ENCODE measurements at regions not wholly inside any gene's neighbourhood (a gene's known extent, or its start where the extent isn't known, plus 50 kb on each side); places are given as distances from the start of the nearest gene placed in this dataset.
A peak's percentile ranks its signal among the peaks of the same experiment; 100 is the strongest.

DNA sequence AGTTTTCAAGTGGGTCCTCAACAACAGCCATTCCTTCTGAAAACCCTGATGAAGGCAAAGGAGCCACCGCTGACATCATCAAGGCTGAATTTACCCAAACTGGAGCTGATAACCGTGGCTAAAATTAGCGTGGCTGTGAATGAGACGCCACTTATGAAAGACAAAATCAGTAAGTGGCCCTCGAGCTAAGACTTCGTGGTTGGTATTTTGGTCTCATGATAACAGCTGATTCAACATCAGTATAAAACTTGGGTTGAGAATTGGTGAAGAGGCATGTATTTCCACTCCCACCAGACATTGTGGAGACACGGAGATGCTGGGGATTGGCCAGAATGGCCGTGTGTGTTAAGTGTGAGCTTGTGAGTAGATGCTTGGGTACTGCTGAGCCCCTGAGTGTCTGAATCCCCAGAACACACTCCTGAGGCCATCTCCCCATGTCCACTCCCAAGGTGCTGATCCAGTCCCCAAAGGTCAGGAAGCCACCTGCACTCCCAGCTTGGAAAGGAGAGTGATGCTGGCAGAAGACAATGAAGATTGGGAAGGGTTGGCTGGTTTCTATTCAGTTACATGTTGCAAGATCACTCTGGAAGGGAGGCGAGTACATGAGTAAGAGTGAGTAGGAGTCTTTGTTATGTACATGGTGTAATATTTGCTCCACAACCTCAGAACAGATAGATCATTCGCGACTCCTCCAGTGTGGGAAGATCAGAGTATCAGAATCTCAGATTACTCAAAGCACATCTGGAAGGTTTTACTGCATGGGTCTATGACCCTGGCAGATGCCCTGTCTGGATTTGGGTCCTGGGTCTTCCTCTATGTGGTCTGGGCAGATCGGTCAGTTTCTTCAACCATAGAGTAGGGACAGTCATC, 207.7 kb downstream of the HS3ST3A1 start:
- peak; percentile 82 to 94 for DNase-seq (ENCODE audit: low read depth in 2 of 2)
- TF ChIP-seq EZH2 (IDR thresholded peaks at IDR 0.05; ENCODE audit: low read length, missing control alignments): no peak
- TF ChIP-seq, protein P1, sequence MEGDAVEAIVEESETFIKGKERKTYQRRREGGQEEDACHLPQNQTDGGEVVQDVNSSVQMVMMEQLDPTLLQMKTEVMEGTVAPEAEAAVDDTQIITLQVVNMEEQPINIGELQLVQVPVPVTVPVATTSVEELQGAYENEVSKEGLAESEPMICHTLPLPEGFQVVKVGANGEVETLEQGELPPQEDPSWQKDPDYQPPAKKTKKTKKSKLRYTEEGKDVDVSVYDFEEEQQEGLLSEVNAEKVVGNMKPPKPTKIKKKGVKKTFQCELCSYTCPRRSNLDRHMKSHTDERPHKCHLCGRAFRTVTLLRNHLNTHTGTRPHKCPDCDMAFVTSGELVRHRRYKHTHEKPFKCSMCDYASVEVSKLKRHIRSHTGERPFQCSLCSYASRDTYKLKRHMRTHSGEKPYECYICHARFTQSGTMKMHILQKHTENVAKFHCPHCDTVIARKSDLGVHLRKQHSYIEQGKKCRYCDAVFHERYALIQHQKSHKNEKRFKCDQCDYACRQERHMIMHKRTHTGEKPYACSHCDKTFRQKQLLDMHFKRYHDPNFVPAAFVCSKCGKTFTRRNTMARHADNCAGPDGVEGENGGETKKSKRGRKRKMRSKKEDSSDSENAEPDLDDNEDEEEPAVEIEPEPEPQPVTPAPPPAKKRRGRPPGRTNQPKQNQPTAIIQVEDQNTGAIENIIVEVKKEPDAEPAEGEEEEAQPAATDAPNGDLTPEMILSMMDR (conservative IDR thresholded peaks at IDR 0.05 in 1 of 2, IDR thresholded peaks at IDR 0.05 in 1 of 2; ENCODE audit: low read depth in 1 of 2, low read length in 2 of 2): no peak
- H3K79me2 ChIP-seq (ENCODE audit: control insufficient read depth, insufficient read depth, low read length): no peaks in the 10 kb centered on the region
- no peaks in the 10 kb centered on the region for H3K27me3 ChIP-seq (ENCODE audit: control insufficient read depth, insufficient read depth, low read length)
- no peak overlapping the region for H2AFZ ChIP-seq (ENCODE audit: low read length)
- H3K36me3 ChIP-seq (ENCODE audit: control insufficient read depth, insufficient read depth, low read length): no peaks in the 10 kb centered on the region
- H3K9me3 ChIP-seq (ENCODE audit: control insufficient read depth, insufficient read depth, low read depth, low read length): no peaks in the 10 kb centered on the region
- no peaks in the 10 kb centered on the region for H3K4me1 ChIP-seq (ENCODE audit: control insufficient read depth, extremely low read depth, insufficient read depth, low read length)
- H3K27ac ChIP-seq (ENCODE audit: insufficient read depth, low read length): no peak overlapping the region
- no peak overlapping the region for H3K9ac ChIP-seq (ENCODE audit: insufficient read depth, low read length)
- no peak overlapping the region for H3K4me3 ChIP-seq (replicated peaks in 1 of 4; ENCODE audit: control extremely low read depth in 1 of 4, insufficient read depth in 1 of 4, low read depth in 3 of 4, low read length in 4 of 4)
- no peak overlapping the region for H3K4me2 ChIP-seq (ENCODE audit: extremely low read depth, insufficient read depth, low read length)
- H4K20me1 ChIP-seq (ENCODE audit: control insufficient read depth, extremely low read depth, insufficient read depth, low read length): no peaks in the 10 kb centered on the region

DNA sequence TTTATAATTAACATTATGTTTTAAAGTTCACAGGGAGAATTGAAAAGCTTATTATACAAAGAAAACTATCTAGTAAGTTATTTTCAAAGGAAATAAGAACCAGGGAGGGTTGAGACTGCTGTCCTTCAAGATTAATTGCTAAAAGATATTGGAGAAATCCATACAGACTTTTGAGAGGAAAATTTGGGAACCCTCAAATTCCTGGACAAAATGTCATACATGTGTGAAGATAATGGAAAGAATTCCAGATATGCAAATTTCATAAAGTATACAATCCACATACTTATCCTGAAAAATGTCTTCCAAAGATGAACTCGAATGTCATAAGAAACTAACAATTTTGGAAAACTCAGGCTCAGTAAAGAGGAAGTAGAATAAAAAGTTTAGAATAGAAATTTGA, 213.8 kb downstream of the HS3ST3A1 start:
- Histone ChIP-seq H3K9ac (ENCODE audit: insufficient read depth, low read length) (no peak overlapping the region), H3K4me3 (replicated peaks in 1 of 4; ENCODE audit: control extremely low read depth in 1 of 4, insufficient read depth in 1 of 4, low read depth in 3 of 4, low read length in 4 of 4) (no peak overlapping the region), H3K9me3 (ENCODE audit: control insufficient read depth, insufficient read depth, low read depth, low read length) (no peaks in the 10 kb centered on the region), H2AFZ (ENCODE audit: low read length) (no peak overlapping the region), H4K20me1 (ENCODE audit: control insufficient read depth, extremely low read depth, insufficient read depth, low read length) (no peaks in the 10 kb centered on the region), H3K4me1 (ENCODE audit: control insufficient read depth, extremely low read depth, insufficient read depth, low read length) (no peaks in the 10 kb centered on the region), H3K36me3 (ENCODE audit: control insufficient read depth, insufficient read depth, low read length) (no peaks in the 10 kb centered on the region), H3K27me3 (ENCODE audit: control insufficient read depth, insufficient read depth, low read length) (no peaks in the 10 kb centered on the region), H3K27ac (ENCODE audit: insufficient read depth, low read length) (no peak overlapping the region), H3K4me2 (ENCODE audit: extremely low read depth, insufficient read depth, low read length) (no peak overlapping the region), H3K79me2 (ENCODE audit: control insufficient read depth, insufficient read depth, low read length) (no peaks in the 10 kb centered on the region)
- TF ChIP-seq EZH2 (IDR thresholded peaks at IDR 0.05; ENCODE audit: low read length, missing control alignments): no peak
- TF ChIP-seq, protein P1 (conservative IDR thresholded peaks at IDR 0.05 in 1 of 2, IDR thresholded peaks at IDR 0.05 in 1 of 2; ENCODE audit: low read depth in 1 of 2, low read length in 2 of 2): no peak
- DNase-seq (ENCODE audit: low read depth in 2 of 2): no peak

DNA sequence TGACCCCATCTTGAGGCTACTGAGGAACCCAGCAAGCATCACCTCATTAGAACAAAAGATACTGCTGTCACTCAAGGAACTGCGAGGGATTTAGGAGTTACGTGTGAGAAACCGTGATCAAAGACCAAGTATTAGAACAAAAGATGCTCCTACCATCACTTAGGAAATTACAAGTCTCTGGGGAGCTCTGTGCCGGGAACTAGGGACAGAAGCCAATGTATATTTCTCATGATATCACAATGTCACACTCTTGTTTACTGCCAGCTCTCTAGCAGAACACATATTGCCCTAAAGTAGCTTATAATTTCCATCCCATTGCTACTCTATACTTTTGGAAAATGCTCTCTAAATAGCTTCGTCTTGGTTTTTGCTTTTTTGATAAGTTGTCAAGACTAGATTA, 214.5 kb downstream of the HS3ST3A1 start:
- Histone ChIP-seq H3K27me3 (ENCODE audit: control insufficient read depth, insufficient read depth, low read length) (no peaks in the 10 kb centered on the region), H3K27ac (ENCODE audit: insufficient read depth, low read length) (no peak overlapping the region), H4K20me1 (ENCODE audit: control insufficient read depth, extremely low read depth, insufficient read depth, low read length) (no peaks in the 10 kb centered on the region), H2AFZ (ENCODE audit: low read length) (no peak overlapping the region), H3K9me3 (ENCODE audit: control insufficient read depth, insufficient read depth, low read depth, low read length) (no peaks in the 10 kb centered on the region), H3K79me2 (ENCODE audit: control insufficient read depth, insufficient read depth, low read length) (no peaks in the 10 kb centered on the region), H3K9ac (ENCODE audit: insufficient read depth, low read length) (no peak overlapping the region), H3K4me1 (ENCODE audit: control insufficient read depth, extremely low read depth, insufficient read depth, low read length) (no peaks in the 10 kb centered on the region), H3K4me2 (ENCODE audit: extremely low read depth, insufficient read depth, low read length) (no peak overlapping the region), H3K36me3 (ENCODE audit: control insufficient read depth, insufficient read depth, low read length) (no peaks in the 10 kb centered on the region), H3K4me3 (replicated peaks in 1 of 4; ENCODE audit: control extremely low read depth in 1 of 4, insufficient read depth in 1 of 4, low read depth in 3 of 4, low read length in 4 of 4) (no peak overlapping the region)
- TF ChIP-seq, protein P1 (conservative IDR thresholded peaks at IDR 0.05 in 1 of 2, IDR thresholded peaks at IDR 0.05 in 1 of 2; ENCODE audit: low read depth in 1 of 2, low read length in 2 of 2): no peak
- TF ChIP-seq EZH2 (IDR thresholded peaks at IDR 0.05; ENCODE audit: low read length, missing control alignments): no peak
- no peak for DNase-seq (ENCODE audit: low read depth in 2 of 2)

Data from fibroblast of lung (primary cell).